ENCODE measurements at regions not wholly inside any gene's neighbourhood (a gene's known extent, or its start where the extent isn't known, plus 50 kb on each side); places are given as distances from the start of the nearest gene placed in this dataset.

GRCh38 chr2:150631236-150631821, 143.9 kb upstream of the RND3 start:
- DNase-seq, result no peak

GRCh38 chr2:150630587-150631235, 143.2 kb upstream of the RND3 start:
- no peak for DNase-seq

- no peak for DNase-seq
Observed at GRCh38 chr2:150627526-150627925, 140.1 kb upstream of the RND3 start.

GRCh38 chr2:150626934-150627411, 139.5 kb upstream of the RND3 start:
- DNase-seq, result no peak

GRCh38 chr2:150625741-150626140, 138.3 kb upstream of the RND3 start:
- DNase-seq, result no peak

GRCh38 chr2:150625303-150625702, 137.8 kb upstream of the RND3 start:
- DNase-seq, result no peak

GRCh38 chr2:150624001-150624401, 136.5 kb upstream of the RND3 start:
- DNase-seq, result no peak

GRCh38 chr2:150621526-150622213, 134.2 kb upstream of the RND3 start:
- DNase-seq, result no peak

GRCh38 chr2:150620855-150621254, 133.4 kb upstream of the RND3 start:
- DNase-seq, result no peak

GRCh38 chr2:150620416-150620815, 132.9 kb upstream of the RND3 start:
- no peak for DNase-seq

- no peak for DNase-seq
Observed at GRCh38 chr2:150619607-150620330, 132.3 kb upstream of the RND3 start.

- DNase-seq, result no peak
Observed at GRCh38 chr2:150618245-150618895, 130.9 kb upstream of the RND3 start.

GRCh38 chr2:150617351-150617978, 130.0 kb upstream of the RND3 start:
- DNase-seq, result no peak

- DNase-seq, result no peak
Observed at GRCh38 chr2:150612957-150613710, 125.7 kb upstream of the RND3 start.

GRCh38 chr2:150610670-150611279, 123.3 kb upstream of the RND3 start:
- no peak for DNase-seq

- no peak for DNase-seq
Observed at GRCh38 chr2:150609831-150610582, 122.5 kb upstream of the RND3 start.

- no peak for DNase-seq
Observed at GRCh38 chr2:150608341-150608740, 120.9 kb upstream of the RND3 start.

GRCh38 chr2:150607390-150607811, 119.9 kb upstream of the RND3 start:
- peak; percentile 77 for DNase-seq

GRCh38 chr2:150606380-150607060, 119.1 kb upstream of the RND3 start:
- peak; percentile 74 for DNase-seq

GRCh38 chr2:150605664-150606063, 118.2 kb upstream of the RND3 start:
- peak; percentile 72 for DNase-seq

Measured in NCI-H345 (cell line).